ENCODE measurements at regions not wholly inside any gene's neighbourhood (a gene's known extent, or its start where the extent isn't known, plus 50 kb on each side); places are given as distances from the start of the nearest gene placed in this dataset.

DNA sequence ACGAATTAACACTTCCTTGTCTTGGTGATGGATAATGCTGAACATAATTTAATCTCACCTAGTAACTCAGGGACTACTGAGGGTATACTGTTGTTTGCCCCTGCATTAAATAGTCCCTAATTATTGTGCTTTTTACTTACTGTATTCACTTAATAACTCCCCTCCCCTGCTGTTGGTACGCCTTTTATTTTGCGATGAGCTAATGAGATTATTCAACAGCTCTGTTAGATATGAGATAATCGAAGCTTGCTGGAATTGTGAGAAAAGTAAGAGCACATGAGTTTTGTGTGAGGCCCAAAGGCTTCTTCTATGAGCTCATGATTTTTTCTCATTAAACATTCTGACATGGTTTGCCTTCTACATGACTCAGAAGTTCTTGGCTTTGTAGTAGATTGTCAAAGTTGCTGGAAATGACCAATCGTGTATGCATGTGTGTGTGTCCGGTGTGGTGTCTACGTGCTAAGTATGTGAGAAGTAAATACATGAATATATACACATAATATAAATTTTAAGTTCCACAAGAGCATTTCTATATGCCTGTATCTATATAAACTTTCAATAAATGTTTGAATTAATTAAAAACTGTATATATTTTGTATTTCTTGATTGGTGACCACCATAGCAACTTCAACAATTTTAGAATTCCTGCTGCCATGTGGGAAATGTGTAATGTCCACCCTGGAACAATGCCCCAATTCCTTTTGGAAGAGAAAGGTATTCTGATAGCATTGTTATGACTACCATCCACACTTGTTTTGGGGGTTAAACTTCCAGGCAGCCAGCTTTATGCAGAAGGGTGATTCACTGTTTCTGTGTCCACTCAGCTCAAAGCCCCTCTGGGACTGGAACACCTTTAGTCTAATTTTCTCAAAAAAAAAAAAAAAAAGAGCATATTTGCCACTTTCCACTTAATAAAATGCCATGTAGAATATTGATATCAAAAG is 106.2 kb downstream of the SAMD9 start:
- H3K27ac Mint-ChIP-seq: no peak overlapping the region
- no peaks in the 10 kb centered on the region for H3K36me3 Mint-ChIP-seq
- no peak overlapping the region for H3K4me3 Mint-ChIP-seq
- intact Hi-C loops (cut with micrococcal nuclease): no loop called here
- TF ChIP-seq CTCF (IDR thresholded peaks at IDR 0.05): no peak
- Histone ChIP-seq H3K9me3 (ENCODE audit: control insufficient read depth, insufficient read depth, low read length) (no peaks in the 10 kb centered on the region), H3K27me3 (ENCODE audit: control insufficient read depth, insufficient read depth, low read length) (no peaks in the 10 kb centered on the region), H3K27ac (ENCODE audit: low read length) (no peak overlapping the region), H3K36me3 (ENCODE audit: control insufficient read depth, insufficient read depth, low read length) (no peaks in the 10 kb centered on the region), H3K4me1 (ENCODE audit: control insufficient read depth, insufficient read depth, low read length) (no peaks in the 10 kb centered on the region), H3K4me3 (ENCODE audit: low read length) (no peak overlapping the region)
- ATAC-seq: no peak
- no peak for DNase-seq
- H3K4me1 Mint-ChIP-seq: no peaks in the 10 kb centered on the region
- peaks cover 0 to 30% of the 10 kb centered on the region in 2 donors for H3K27me3 Mint-ChIP-seq (ENCODE audit: low read depth in 2 of 2)
- H3K9me3 Mint-ChIP-seq: no peaks in the 10 kb centered on the region
- WGBS (ENCODE audit: insufficient coverage): 100% methylated on average over 4 of the region's 7 CpGs

DNA sequence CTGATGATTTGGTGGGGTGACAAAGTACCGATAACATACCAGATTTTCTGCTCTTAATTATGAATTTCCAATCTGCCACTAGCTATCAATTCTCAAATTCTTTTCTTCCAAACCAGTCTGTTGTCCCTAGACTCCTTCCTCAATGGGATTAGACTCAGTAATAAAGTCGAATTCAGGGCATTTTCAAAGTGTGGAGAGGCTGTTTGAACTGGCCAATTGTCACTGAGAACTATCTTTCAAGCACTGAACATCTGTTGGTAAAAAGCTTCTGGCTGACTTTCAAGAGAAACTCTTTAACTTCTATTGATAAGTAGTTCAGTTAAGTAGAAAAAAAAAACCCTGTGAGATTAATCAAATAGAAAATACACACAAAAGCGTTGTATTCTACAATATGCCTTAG is 108.9 kb downstream of the SAMD9 start:
- intact Hi-C loops (cut with micrococcal nuclease): no loop called here
- H3K27me3 ChIP-seq (ENCODE audit: control insufficient read depth, insufficient read depth, low read length): no peaks in the 10 kb centered on the region
- Mint-ChIP-seq H3K9me3 (no peaks in the 10 kb centered on the region), H3K27me3 (ENCODE audit: low read depth in 2 of 2) (peaks cover 0 to 30% of the 10 kb centered on the region in 2 donors), H3K27ac (no peak overlapping the region), H3K4me1 (no peaks in the 10 kb centered on the region), H3K36me3 (no peaks in the 10 kb centered on the region), H3K4me3 (no peak overlapping the region)
- DNase-seq: no peak
- no peak for ATAC-seq
- no peaks in the 10 kb centered on the region for H3K36me3 ChIP-seq (ENCODE audit: control insufficient read depth, insufficient read depth, low read length)
- no peak overlapping the region for H3K27ac ChIP-seq (ENCODE audit: low read length)
- no peaks in the 10 kb centered on the region for H3K9me3 ChIP-seq (ENCODE audit: control insufficient read depth, insufficient read depth, low read length)
- TF ChIP-seq CTCF (IDR thresholded peaks at IDR 0.05): no peak
- 82% methylated on average over 2 of the region's 3 CpGs for WGBS (ENCODE audit: insufficient coverage)
- H3K4me3 ChIP-seq (ENCODE audit: low read length): no peak overlapping the region
- no peaks in the 10 kb centered on the region for H3K4me1 ChIP-seq (ENCODE audit: control insufficient read depth, insufficient read depth, low read length)

DNA sequence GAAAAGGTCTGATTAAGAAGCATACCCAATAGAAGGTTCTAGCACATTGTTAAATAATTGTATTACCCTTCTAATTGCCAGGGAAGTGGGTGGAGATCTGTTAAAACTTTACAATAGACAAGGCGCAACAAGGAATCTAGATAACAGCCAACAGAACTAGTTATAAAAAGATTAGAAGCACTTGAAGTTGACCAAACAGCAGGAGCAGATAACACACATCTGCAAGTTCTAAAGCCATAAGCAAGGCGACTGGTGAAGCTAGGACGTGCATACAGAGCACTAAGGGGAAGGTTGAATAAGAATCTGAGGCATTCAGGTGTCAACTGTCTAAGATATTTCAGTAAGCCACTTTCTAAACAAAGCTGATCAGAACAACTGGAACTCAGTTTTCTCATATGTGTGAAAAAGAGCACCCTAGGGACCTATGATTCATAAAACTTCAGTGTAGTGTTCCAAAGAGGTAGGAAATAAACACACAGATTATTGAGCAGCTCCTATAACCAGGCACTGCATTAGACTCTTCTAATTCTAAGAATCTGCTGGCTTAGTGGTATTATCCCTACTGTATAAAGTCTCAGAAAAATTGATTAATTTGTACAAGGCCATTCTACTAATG is 111.2 kb downstream of the SAMD9 start:
- Histone ChIP-seq H3K9me3 (ENCODE audit: control insufficient read depth, insufficient read depth, low read length) (no peaks in the 10 kb centered on the region), H3K27ac (ENCODE audit: low read length) (no peak overlapping the region), H3K4me3 (ENCODE audit: low read length) (no peak overlapping the region), H3K36me3 (ENCODE audit: control insufficient read depth, insufficient read depth, low read length) (no peaks in the 10 kb centered on the region), H3K4me1 (ENCODE audit: control insufficient read depth, insufficient read depth, low read length) (no peaks in the 10 kb centered on the region), H3K27me3 (ENCODE audit: control insufficient read depth, insufficient read depth, low read length) (no peaks in the 10 kb centered on the region)
- H3K4me3 Mint-ChIP-seq: no peak overlapping the region
- H3K27me3 Mint-ChIP-seq (ENCODE audit: low read depth in 2 of 2): peaks cover 0 to 30% of the 10 kb centered on the region in 2 donors
- no peak overlapping the region for H3K27ac Mint-ChIP-seq
- H3K9me3 Mint-ChIP-seq: no peaks in the 10 kb centered on the region
- ATAC-seq: no peak
- H3K36me3 Mint-ChIP-seq: no peaks in the 10 kb centered on the region
- no peak for TF ChIP-seq CTCF (IDR thresholded peaks at IDR 0.05)
- DNase-seq: no peak
- intact Hi-C loops (cut with micrococcal nuclease): no loop called here
- no peaks in the 10 kb centered on the region for H3K4me1 Mint-ChIP-seq
- 93% methylated on average over 2 of the region's 3 CpGs for WGBS (ENCODE audit: insufficient coverage)
